Heart right ventricle (tissue), 16 donors: ENCODE measurements at regions not wholly inside any gene's neighbourhood (a gene's known extent, or its start where the extent isn't known, plus 50 kb on each side); places are given as distances from the start of the nearest gene placed in this dataset.
A peak's percentile ranks its signal among the peaks of the same experiment; 100 is the strongest.
"Not testable (repeated sequence)": the region's sequence is repeated elsewhere in the genome, so short reads cannot be mapped to it uniquely, and the experiment has no call there.

ENCODE experiments used
- ATAC-seq, 8 donors: fragments of 200-7000 bp; cut with Tn5 transposase; one replicate each; pipeline ENCODE4 v1.9.1; 2020; ENCODE audit warnings: mild to moderate bottlenecking in 8 of 8, moderate library complexity in 8 of 8, moderate number of reproducible peaks in 1 of 8
- DNase-seq, 2 donors: peaks; one replicate each; pipeline ENCODE4 v3.0.0-alpha.2; 2020
- H3K27ac ChIP-seq, 10 donors: fragments of 200-600 bp; sonication (generic) in 2 of 10; one replicate each; pipeline versions ENCODE4 v1.5.0 to v1.8.0; 2020 to 2022; ENCODE audit warnings: mild to moderate bottlenecking in 3 of 10
- H3K27me3 ChIP-seq, 7 donors: fragments of 200-600 bp; one replicate each; pipeline ENCODE4 v1.8.0; 2021 to 2022; ENCODE audit warnings: mild to moderate bottlenecking in 2 of 7
- H3K36me3 ChIP-seq, 9 donors: fragments of 200-600 bp; sonication (generic) in 1 of 9; one replicate each; pipeline versions ENCODE4 v1.5.0 to v1.8.0; 2020 to 2022; ENCODE audit warnings: mild to moderate bottlenecking in 2 of 9
- H3K4me1 ChIP-seq, 9 donors: fragments of 200-600 bp; sonication (generic) in 1 of 9; one replicate each; pipeline versions ENCODE4 v1.5.0 to v1.8.0; 2020 to 2022; ENCODE audit warnings: mild to moderate bottlenecking in 4 of 9
- H3K4me3 ChIP-seq, 10 donors: fragments of 200-600 bp; sonication (generic) in 2 of 10; one replicate each; pipeline versions ENCODE4 v1.5.0 to v1.8.0; 2020 to 2022; ENCODE audit warnings: mild to moderate bottlenecking in 7 of 10, moderate library complexity in 2 of 10
- H3K9me3 ChIP-seq, 11 donors: fragments of 200-600 bp in 10 of 11; sonication (generic) in 2 of 11; one replicate each; pipeline versions ENCODE4 v1.5.0 to v1.8.0; 2013 to 2022; ENCODE audit warnings: mild to moderate bottlenecking in 2 of 11, control low read depth in 1 of 11, moderate library complexity in 1 of 11
- CTCF ChIP-seq, 9 donors: fragments of 200-600 bp; sonication (generic) in 2 of 9; IDR thresholded peaks; one replicate each; pipeline versions ENCODE4 v1.5.0 to v1.8.0; 2021 to 2022; ENCODE audit warnings: antibody characterized with exemption in 9 of 9, mild to moderate bottlenecking in 5 of 9, moderate library complexity in 1 of 9
- WGBS, 2 donors: extraction: QIAGEN DNeasy Blood & Tissue Kit; methylation state at CpG; one replicate each; pipeline ENCODE4 v1.1.7; 2013; ENCODE audit warnings: inconsistent platforms in 1 of 2; 5-methylcytosine and 5-hydroxymethylcytosine counted together
- intact Hi-C, 10 donors: fragments of 100-400 bp; cut with DNase I; formaldehyde crosslinking; loops; one replicate each; pipeline versions ENCODE4 v1.11.1 to v1.14.2; 2022
- donor health status: Arrhythmogenic right ventricular cardiomyopathy.
- donor health status: ischemic (EF 13 %, LVEDD 7.1; RV severe dilation, severe dysfunction).
- donor health status: healthy with polysubstance abuse.
- donor health status: DM: no; HTN: yes; CAD: no.
- donor health status: DM: no; HTN: no; CAD: no.
- donor health status: ischemic (EF 25% LVEDD 6.9; RV normal size, moderate dysfunction).
- donor health status: ischemic (EF 25% LVEDD 5.7; RV mildly dilated, moderate dysfunction).
- donor health status: healthy.
- donor health status: DM: yes; HTN: yes; CAD: no.
- donor health status: Ischemic cardiomyopathy.
- donor health status: ischemic (EF 35%, LVEDD 5.7; RV mildly dilated, moderate dysfunction).
- donor health status: nonischemic (EF 11% LVEDD 7.7; RV severe dilation, severe dysfunction).
- donor health status: DM: yes; HTN: yes; CAD: no.
- donor health status: PGD.
- donor health status: ischemic (EF 29% LVEDD 5.4; RV normal size, mild dysfunction).
- donor health status: nonischemic (EF 23%, LVEDD 6.1; RV moderate dilation, normal function).

GRCh38 chr7:17408904-17409290 is 110.4 kb downstream of the AHR start:
- H3K27me3 ChIP-seq = no peaks in the 10 kb centered on the region
- H3K9me3 ChIP-seq = no peaks in the 10 kb centered on the region
- intact Hi-C loops = no loop called here
- ATAC-seq (no peak), DNase-seq (no peak)
- H3K4me3 ChIP-seq = no peak overlapping the region
- no peaks in the 10 kb centered on the region for H3K36me3 ChIP-seq
- H3K4me1 ChIP-seq = peaks cover 0 to 38% (median 0%) of the 10 kb centered on the region in 9 donors
- H3K27ac ChIP-seq = peak overlapping the region in 1 of 10 donors; percentile 34
- 86 to 92% methylated on average over 4 of the region's 4 CpGs for WGBS, 2 donors
- no peak for TF ChIP-seq CTCF (IDR thresholded peaks at IDR 0.05)

GRCh38 chr7:17411922-17412321 is 113.5 kb downstream of the AHR start:
- 79 to 80% methylated on average over 3 of the region's 3 CpGs for WGBS, 2 donors
- Histone ChIP-seq H3K4me1 (peaks cover 0 to 21% (median 0%) of the 10 kb centered on the region in 9 donors), H3K9me3 (no peaks in the 10 kb centered on the region), H3K36me3 (no peaks in the 10 kb centered on the region), H3K4me3 (no peak overlapping the region), H3K27ac (no peak overlapping the region), H3K27me3 (no peaks in the 10 kb centered on the region)
- intact Hi-C loops = no loop called here
- TF ChIP-seq CTCF (IDR thresholded peaks at IDR 0.05) = no peak
- no peak for ATAC-seq
- DNase-seq = no peak

GRCh38 chr7:17412883-17413282 is 114.4 kb downstream of the AHR start:
- Histone ChIP-seq H3K4me3 (no peak overlapping the region), H3K36me3 (no peaks in the 10 kb centered on the region), H3K27ac (no peak overlapping the region), H3K27me3 (no peaks in the 10 kb centered on the region), H3K9me3 (no peaks in the 10 kb centered on the region), H3K4me1 (peaks cover 0 to 11% (median 0%) of the 10 kb centered on the region in 9 donors)
- ATAC-seq = no peak
- no peak for TF ChIP-seq CTCF (IDR thresholded peaks at IDR 0.05)
- no peak for DNase-seq
- intact Hi-C loops = no loop called here
- 90% methylated on average over 1 of the region's 1 CpG for WGBS, 2 donors

GRCh38 chr7:17415955-17416354 is 117.5 kb downstream of the AHR start:
- intact Hi-C loops = no loop called here
- no peak for DNase-seq
- Histone ChIP-seq H3K4me3 (no peak overlapping the region), H3K27ac (no peak overlapping the region), H3K27me3 (no peaks in the 10 kb centered on the region), H3K36me3 (no peaks in the 10 kb centered on the region), H3K4me1 (no peaks in the 10 kb centered on the region), H3K9me3 (no peaks in the 10 kb centered on the region)
- WGBS, 2 donors = 95 to 96% methylated on average over 2 of the region's 2 CpGs
- no peak for ATAC-seq
- TF ChIP-seq CTCF (IDR thresholded peaks at IDR 0.05) = no peak

- DNase-seq, ATAC-seq, H3K9me3 ChIP-seq: not testable (repeated sequence)
Observed at GRCh38 chr7:17420308-17421015, 122.0 kb downstream of the AHR start.

More at GRCh38 chr7:17420308-17421015, 122.0 kb downstream of the AHR start:
- H3K27ac ChIP-seq, H3K36me3 ChIP-seq, H3K4me3 ChIP-seq, H3K27me3 ChIP-seq, H3K4me1 ChIP-seq, intact Hi-C loops: not testable (repeated sequence)
- 67 to 76% methylated on average over 7 of the region's 7 CpGs for WGBS, 2 donors
